Panc1 (cell line): ENCODE measurements at regions not wholly inside any gene's neighbourhood (a gene's known extent, or its start where the extent isn't known, plus 50 kb on each side); places are given as distances from the start of the nearest gene placed in this dataset.

Experiments
- ATAC-seq: fragments of 200-7000 bp; cut with Tn5 transposase; 2 replicates; pipeline ENCODE4 v1.9.1; 2020; ENCODE audit warnings: mild to moderate bottlenecking, moderate library complexity
- BruUV-seq: library from RNA; stranded (reverse); fragments of 400-500 nt; replicated peaks from 2 replicates; lab custom pipeline; 2021; lab: Mats Ljungman, UMichigan
- CTCF ChIA-PET: fragments of 300-600 bp; sonication (Branson Sonifier 250); formaldehyde crosslinking; loops from one replicate; lab custom pipeline; 2022; ENCODE audit warnings: antibody characterized with exemption; lab: Charles Lee
- POLR2A ChIA-PET: fragments of 300-600 bp; sonication (Branson Sonifier 250); formaldehyde crosslinking; loops from one replicate; lab custom pipeline; 2022; ENCODE audit warnings: antibody characterized with exemption; lab: Charles Lee
- DNase-seq: peaks from one replicate; pipeline ENCODE4 v3.0.0-alpha.2; 2010; ENCODE audit warnings: low read depth, low spot score
- H3K27ac ChIP-seq: 2 replicates; pipeline ENCODE4 v1.5.1; 2011; ENCODE audit warnings: mild to moderate bottlenecking, low read length, inconsistent platforms
- H3K27me3 ChIP-seq: fragments of 200-500 bp; sonication (Bioruptor generic); 2 replicates; pipeline ENCODE4 v1.6.0; 2014; ENCODE audit warnings: low read length, inconsistent platforms; ENCODE audit not compliant: control insufficient read depth, insufficient read depth
- H3K36me3 ChIP-seq: fragments of 200-500 bp; sonication (Bioruptor generic); 2 replicates; pipeline ENCODE4 v1.5.1; 2014; ENCODE audit warnings: inconsistent platforms, mild to moderate bottlenecking, low read length, moderate library complexity; ENCODE audit not compliant: control insufficient read depth, insufficient read depth
- H3K4me1 ChIP-seq: 2 replicates; pipeline ENCODE4 v1.5.1; 2011; ENCODE audit warnings: inconsistent platforms, mild to moderate bottlenecking, low read length, moderate library complexity; ENCODE audit not compliant: control insufficient read depth, insufficient read depth
- H3K4me3 ChIP-seq, 2 experiments: 2 replicates each; pipeline ENCODE4 v1.5.1; 2011 to 2012; ENCODE audit warnings: low read depth in 2 of 2, low read length in 2 of 2, mild to moderate bottlenecking in 2 of 2, inconsistent platforms in 1 of 2, moderate library complexity in 1 of 2
- H3K9me3 ChIP-seq: fragments of 200-500 bp; sonication (Bioruptor generic); 2 replicates; pipeline ENCODE4 v1.5.1; 2014; ENCODE audit warnings: low read depth, mild to moderate bottlenecking, inconsistent platforms, low read length, moderate library complexity; ENCODE audit not compliant: control insufficient read depth, insufficient read depth
- POLR2AphosphoS5 ChIP-seq: IDR thresholded peaks from 2 replicates; pipeline ENCODE4 v1.6.1; 2012; ENCODE audit warnings: mild to moderate bottlenecking, low read depth, low read length, moderate library complexity
- SIN3A ChIP-seq: IDR thresholded peaks from 2 replicates; pipeline ENCODE4 v1.6.1; 2012; ENCODE audit warnings: low read depth, mild to moderate bottlenecking, low read length, moderate library complexity, borderline replicate concordance; ENCODE audit not compliant: insufficient read depth
- TCF7L2 ChIP-seq: IDR thresholded peaks from 2 replicates; pipeline ENCODE4 v1.6.1; 2011; ENCODE audit warnings: mild to moderate bottlenecking, low read depth, low read length, inconsistent platforms
- in situ Hi-C: cut with HindIII; loops from 2 replicates; pipeline ENCODE4 v1.10.0; 2016; ENCODE audit warnings: low sequenced_read_pairs, low pct_unique_long_range_greater_than_20kb
- intact Hi-C: fragments of 100-400 bp; cut with micrococcal nuclease; formaldehyde crosslinking; loops from one replicate; pipeline ENCODE4 v1.10.0; 2022; ENCODE audit not compliant: unreplicated experiment
- TF ChIP-seq, protein P1 (sequence below), 2 experiments: IDR thresholded peaks; 2 replicates each; pipeline ENCODE4 v1.6.1; 2011 to 2012; ENCODE audit warnings: low read depth in 2 of 2, control low read depth in 1 of 2, low read length in 1 of 2, mild to moderate bottlenecking in 1 of 2, moderate library complexity in 1 of 2; ENCODE audit not compliant: insufficient read depth in 1 of 2
- TF ChIP-seq, protein P2 (sequence below): fragments of 450-650 bp; IDR thresholded peaks from 2 replicates; pipeline ENCODE4 v1.5.1; 2017; ENCODE audit warnings: mild to moderate bottlenecking

DNA sequence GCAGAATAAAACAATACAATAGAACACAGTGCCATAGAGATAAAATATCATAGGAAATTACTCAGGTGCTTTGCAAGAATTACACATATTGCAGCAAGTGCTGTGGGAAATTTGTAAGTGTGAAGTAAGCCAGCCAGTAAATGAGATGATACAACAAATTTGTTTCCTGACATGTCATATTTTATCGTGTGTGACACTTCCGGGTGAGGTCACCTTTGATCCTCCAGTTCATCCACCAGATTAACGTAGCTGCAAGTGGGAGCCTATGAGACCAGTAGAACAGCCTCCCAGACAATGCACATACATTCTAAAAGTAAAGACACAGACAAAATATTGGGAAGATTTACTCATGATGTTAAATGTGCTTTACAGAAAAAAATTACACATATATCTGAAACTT is 72.2 kb downstream of the PRDM9 start:
- in situ Hi-C loops (no loop called here), intact Hi-C loops (no loop called here)

DNA sequence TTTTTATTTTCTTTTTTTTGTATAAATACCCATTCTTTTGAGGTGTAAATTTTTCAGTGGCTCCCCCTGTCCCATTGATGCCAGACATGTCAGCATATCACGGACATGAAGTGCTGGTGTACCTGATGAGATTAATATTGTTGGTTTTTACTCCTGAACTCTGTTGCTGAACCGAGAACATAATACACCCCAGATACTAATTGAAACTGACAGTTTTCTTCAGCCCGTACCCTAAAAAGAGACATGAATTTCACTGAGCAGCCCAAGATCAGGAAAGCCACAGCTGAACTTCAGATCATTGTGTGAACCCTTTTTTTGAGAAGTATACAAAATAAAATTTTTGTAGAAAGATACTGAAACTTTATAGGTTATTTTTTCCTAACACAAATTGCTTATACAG is 75.7 kb downstream of the PRDM9 start:
- DNase-seq, result no peak
- H3K27ac ChIP-seq, result no peak overlapping the region
- in situ Hi-C loops (no loop called here), intact Hi-C loops (no loop called here)
- H3K4me1 ChIP-seq, result no peaks in the 10 kb centered on the region
- ATAC-seq, result no peak
- TF ChIP-seq SIN3A, result no peak
- TF ChIP-seq, protein P1, sequence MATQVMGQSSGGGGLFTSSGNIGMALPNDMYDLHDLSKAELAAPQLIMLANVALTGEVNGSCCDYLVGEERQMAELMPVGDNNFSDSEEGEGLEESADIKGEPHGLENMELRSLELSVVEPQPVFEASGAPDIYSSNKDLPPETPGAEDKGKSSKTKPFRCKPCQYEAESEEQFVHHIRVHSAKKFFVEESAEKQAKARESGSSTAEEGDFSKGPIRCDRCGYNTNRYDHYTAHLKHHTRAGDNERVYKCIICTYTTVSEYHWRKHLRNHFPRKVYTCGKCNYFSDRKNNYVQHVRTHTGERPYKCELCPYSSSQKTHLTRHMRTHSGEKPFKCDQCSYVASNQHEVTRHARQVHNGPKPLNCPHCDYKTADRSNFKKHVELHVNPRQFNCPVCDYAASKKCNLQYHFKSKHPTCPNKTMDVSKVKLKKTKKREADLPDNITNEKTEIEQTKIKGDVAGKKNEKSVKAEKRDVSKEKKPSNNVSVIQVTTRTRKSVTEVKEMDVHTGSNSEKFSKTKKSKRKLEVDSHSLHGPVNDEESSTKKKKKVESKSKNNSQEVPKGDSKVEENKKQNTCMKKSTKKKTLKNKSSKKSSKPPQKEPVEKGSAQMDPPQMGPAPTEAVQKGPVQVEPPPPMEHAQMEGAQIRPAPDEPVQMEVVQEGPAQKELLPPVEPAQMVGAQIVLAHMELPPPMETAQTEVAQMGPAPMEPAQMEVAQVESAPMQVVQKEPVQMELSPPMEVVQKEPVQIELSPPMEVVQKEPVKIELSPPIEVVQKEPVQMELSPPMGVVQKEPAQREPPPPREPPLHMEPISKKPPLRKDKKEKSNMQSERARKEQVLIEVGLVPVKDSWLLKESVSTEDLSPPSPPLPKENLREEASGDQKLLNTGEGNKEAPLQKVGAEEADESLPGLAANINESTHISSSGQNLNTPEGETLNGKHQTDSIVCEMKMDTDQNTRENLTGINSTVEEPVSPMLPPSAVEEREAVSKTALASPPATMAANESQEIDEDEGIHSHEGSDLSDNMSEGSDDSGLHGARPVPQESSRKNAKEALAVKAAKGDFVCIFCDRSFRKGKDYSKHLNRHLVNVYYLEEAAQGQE (IDR thresholded peaks at IDR 0.05; ENCODE audit: insufficient read depth in 1 of 2, low read depth in 2 of 2, low read length in 1 of 2), result no peak
- no peak for TF ChIP-seq TCF7L2
- TF ChIP-seq, protein P2, sequence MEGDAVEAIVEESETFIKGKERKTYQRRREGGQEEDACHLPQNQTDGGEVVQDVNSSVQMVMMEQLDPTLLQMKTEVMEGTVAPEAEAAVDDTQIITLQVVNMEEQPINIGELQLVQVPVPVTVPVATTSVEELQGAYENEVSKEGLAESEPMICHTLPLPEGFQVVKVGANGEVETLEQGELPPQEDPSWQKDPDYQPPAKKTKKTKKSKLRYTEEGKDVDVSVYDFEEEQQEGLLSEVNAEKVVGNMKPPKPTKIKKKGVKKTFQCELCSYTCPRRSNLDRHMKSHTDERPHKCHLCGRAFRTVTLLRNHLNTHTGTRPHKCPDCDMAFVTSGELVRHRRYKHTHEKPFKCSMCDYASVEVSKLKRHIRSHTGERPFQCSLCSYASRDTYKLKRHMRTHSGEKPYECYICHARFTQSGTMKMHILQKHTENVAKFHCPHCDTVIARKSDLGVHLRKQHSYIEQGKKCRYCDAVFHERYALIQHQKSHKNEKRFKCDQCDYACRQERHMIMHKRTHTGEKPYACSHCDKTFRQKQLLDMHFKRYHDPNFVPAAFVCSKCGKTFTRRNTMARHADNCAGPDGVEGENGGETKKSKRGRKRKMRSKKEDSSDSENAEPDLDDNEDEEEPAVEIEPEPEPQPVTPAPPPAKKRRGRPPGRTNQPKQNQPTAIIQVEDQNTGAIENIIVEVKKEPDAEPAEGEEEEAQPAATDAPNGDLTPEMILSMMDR, result no peak
- TF ChIP-seq POLR2AphosphoS5, result no peak
- no peak overlapping the region for H3K4me3 ChIP-seq
- no peaks in the 10 kb centered on the region for H3K9me3 ChIP-seq
- ChIA-PET CTCF (no interaction called here), POLR2A (no interaction called here)
- H3K27me3 ChIP-seq, result no peaks in the 10 kb centered on the region
- no TSS peak for BruUV-seq
- H3K36me3 ChIP-seq, result no peaks in the 10 kb centered on the region

More for the DNA sequence above, 72.2 kb downstream of the PRDM9 start:
- no peaks in the 10 kb centered on the region for H3K4me1 ChIP-seq
- ChIA-PET CTCF (no interaction called here), POLR2A (no interaction called here)
- H3K27ac ChIP-seq, result no peak overlapping the region
- TF ChIP-seq SIN3A (no peak), TCF7L2 (no peak), POLR2AphosphoS5 (no peak)
- TF ChIP-seq, protein P2, result no peak
- TF ChIP-seq, protein P1 (IDR thresholded peaks at IDR 0.05; ENCODE audit: insufficient read depth in 1 of 2, low read depth in 2 of 2, low read length in 1 of 2), result no peak
- H3K36me3 ChIP-seq, result no peaks in the 10 kb centered on the region
- H3K4me3 ChIP-seq, result no peak overlapping the region
- H3K9me3 ChIP-seq, result no peaks in the 10 kb centered on the region
- no peak for ATAC-seq
- BruUV-seq, result no TSS peak
- H3K27me3 ChIP-seq, result no peaks in the 10 kb centered on the region
- DNase-seq, result no peak
